Mucosa of stomach (tissue), 1 donor: ENCODE measurements at regions not wholly inside any gene's neighbourhood (a gene's known extent, or its start where the extent isn't known, plus 50 kb on each side); places are given as distances from the start of the nearest gene placed in this dataset.
"Not testable (repeated sequence)": the region's sequence is repeated elsewhere in the genome, so short reads cannot be mapped to it uniquely, and the experiment has no call there.

Experiments used
- H3K27me3 ChIP-seq: one replicate; pipeline ENCODE4 v1.7.0; 2013; ENCODE audit warnings: mild to moderate bottlenecking, low read length; ENCODE audit not compliant: control insufficient read depth, insufficient read depth
- H3K36me3 ChIP-seq: one replicate; pipeline ENCODE4 v1.7.0; 2013; ENCODE audit warnings: low read length; ENCODE audit not compliant: control insufficient read depth, insufficient read depth
- H3K4me1 ChIP-seq: one replicate; pipeline ENCODE4 v1.7.0; 2013; ENCODE audit warnings: mild to moderate bottlenecking, low read length; ENCODE audit not compliant: control insufficient read depth, insufficient read depth
- H3K4me3 ChIP-seq: one replicate; pipeline ENCODE4 v1.7.0; 2013; ENCODE audit warnings: low read length
- H3K9ac ChIP-seq: one replicate; pipeline ENCODE4 v1.7.0; 2013; ENCODE audit warnings: mild to moderate bottlenecking, low read length, moderate library complexity
- H3K9me3 ChIP-seq: one replicate; pipeline ENCODE4 v1.7.0; 2013; ENCODE audit warnings: mild to moderate bottlenecking, low read length, moderate library complexity; ENCODE audit not compliant: control insufficient read depth
- donor health status: Pancreatic carcinoma.

DNA sequence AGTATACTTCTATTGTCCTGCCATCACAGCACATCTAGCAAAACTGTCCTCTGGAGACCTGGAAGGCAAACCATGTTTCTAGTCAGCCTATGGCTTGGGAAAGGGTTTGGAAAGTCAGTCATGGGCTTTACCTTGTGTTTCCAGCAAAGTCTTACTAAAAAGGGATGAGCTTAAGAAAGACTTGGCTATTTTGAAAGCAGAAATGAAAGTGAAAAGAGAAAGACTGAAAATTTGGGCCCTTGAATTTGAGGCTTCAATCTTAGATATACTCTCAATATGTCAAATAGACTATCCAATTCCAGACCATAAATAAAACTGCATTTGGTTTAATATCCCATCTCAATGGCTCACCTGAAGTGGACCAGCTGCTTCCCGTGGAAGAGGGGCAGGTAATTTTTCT lies 127.9 kb downstream of the ZNF330 start:
- Histone ChIP-seq H3K9ac (no peak overlapping the region), H3K4me3 (no peak overlapping the region), H3K4me1 (peaks cover 4% of the 10 kb centered on the region), H3K9me3 (no peaks in the 10 kb centered on the region), H3K36me3 (no peaks in the 10 kb centered on the region), H3K27me3 (no peaks in the 10 kb centered on the region)

DNA sequence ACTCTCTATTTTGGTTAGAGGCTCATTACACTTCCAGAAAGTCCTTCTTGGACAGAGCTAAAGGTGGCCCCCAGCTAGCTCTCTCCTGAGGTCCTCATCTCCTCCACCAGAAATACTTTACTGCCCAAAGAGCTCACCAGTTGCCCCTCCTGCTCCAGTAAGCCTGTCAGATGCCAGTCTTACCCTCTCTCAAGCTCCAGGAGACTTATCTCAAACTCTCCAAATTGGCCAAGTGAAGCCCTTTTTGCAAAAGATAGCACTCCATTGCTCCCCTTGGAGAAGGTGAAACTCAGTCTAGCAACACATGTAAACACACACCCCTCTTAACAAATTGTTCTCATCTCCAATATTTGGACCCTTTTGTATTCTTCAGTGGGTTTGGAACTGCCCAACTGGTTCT lies 128.5 kb downstream of the ZNF330 start:
- Histone ChIP-seq H3K4me1 (peaks cover 4% of the 10 kb centered on the region), H3K4me3 (no peak overlapping the region)

DNA sequence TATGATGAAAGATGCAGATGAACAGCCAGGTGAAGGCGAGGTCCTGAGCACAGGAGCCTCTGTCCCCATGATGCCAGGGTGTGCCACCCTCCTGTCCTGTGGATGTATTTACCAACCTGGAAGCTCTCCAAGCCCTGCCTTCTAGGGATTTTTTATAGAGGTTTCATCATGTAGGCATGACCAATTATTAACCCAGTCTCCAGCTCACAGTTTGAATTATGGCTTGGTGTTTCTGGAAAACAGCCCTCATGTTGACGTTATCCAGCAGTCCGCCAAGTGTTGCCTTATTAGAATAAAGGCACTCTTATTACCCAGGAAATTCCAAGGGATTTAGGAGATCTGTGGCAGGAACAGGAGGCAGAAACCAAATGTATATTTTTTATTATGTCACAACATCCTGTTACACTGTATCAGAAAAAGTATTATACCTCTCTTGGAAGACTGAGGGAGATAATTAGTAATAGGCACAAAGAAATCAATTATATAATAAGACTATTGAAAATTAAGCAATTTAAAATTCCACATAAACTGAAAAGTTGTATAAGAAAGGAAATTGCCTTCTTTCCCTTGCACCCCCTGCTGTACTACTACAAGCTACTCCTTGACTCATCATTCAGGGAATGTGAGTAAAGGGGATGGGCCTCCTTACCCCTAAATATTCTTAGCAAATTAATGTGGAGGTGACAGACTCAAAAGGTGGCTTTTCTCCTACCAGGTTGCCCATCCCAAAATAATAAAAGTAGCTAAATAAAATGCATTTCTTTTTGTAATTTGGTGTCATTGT lies 129.6 kb downstream of the ZNF330 start:
- Histone ChIP-seq H3K27me3 (no peaks in the 10 kb centered on the region), H3K4me1 (peaks cover 4% of the 10 kb centered on the region), H3K36me3 (no peaks in the 10 kb centered on the region), H3K9me3 (no peaks in the 10 kb centered on the region), H3K4me3 (no peak overlapping the region), H3K9ac (no peak overlapping the region)

More for the DNA sequence above, 128.5 kb downstream of the ZNF330 start:
- Histone ChIP-seq H3K9me3 (no peaks in the 10 kb centered on the region), H3K27me3 (no peaks in the 10 kb centered on the region), H3K9ac (no peak overlapping the region), H3K36me3 (no peaks in the 10 kb centered on the region)

DNA sequence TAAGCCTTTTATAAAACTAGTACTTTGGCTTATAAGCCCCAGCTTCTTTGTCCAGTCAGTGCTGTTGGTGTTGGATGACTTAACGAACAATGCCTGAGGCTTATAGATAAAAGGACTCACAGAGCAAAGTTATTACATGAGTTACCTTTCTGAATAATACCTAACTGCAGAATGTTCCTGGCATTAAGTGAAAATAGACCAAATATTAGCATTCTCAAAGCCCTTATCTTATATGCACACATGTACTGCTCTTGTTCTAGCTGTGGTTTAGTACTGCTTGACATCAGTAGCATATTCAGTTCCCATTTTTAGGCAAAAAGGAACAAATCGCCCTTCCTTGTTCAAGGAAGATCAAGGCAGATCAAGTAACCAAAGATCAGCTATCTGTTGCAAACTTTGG lies 131.6 kb downstream of the ZNF330 start:
- H3K4me1 ChIP-seq = peaks cover 4% of the 10 kb centered on the region
- no peaks in the 10 kb centered on the region for H3K36me3 ChIP-seq
- no peaks in the 10 kb centered on the region for H3K9me3 ChIP-seq
- H3K9ac ChIP-seq = no peak overlapping the region
- H3K27me3 ChIP-seq = no peaks in the 10 kb centered on the region
- no peak overlapping the region for H3K4me3 ChIP-seq

DNA sequence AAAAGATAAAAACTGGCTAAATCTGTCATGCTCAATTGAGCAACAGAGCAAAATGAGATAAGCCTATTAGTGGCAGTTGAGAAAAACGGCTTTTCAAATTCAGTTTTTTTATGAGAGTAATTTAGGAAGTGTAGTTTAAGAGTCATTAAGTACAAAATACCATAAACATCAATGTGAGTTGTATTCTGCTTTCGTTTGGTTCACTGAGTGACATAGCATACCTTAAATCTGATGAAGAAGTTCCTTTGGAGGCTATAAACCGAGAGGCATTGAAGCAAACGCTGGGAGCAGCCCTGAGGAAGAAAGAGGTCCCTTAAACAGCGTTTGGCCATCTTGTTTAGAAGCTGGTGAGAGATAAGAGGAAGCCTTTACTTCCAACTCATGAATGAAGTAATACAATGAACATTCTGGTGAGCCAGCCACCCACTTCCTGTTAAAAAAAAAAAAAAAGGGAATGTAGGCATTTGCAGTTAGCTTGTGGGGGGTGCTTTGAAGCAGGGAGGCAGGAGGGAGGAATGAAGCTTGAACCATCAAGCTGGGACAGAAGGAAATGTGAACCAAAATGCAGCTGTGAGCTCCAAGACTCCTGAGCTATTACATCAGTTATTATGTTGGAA lies 132.3 kb downstream of the ZNF330 start:
- no peaks in the 10 kb centered on the region for H3K9me3 ChIP-seq
- H3K4me1 ChIP-seq = peaks cover 4% of the 10 kb centered on the region
- H3K4me3 ChIP-seq = no peak overlapping the region
- no peak overlapping the region for H3K9ac ChIP-seq
- H3K27me3 ChIP-seq = no peaks in the 10 kb centered on the region
- H3K36me3 ChIP-seq = no peaks in the 10 kb centered on the region

DNA sequence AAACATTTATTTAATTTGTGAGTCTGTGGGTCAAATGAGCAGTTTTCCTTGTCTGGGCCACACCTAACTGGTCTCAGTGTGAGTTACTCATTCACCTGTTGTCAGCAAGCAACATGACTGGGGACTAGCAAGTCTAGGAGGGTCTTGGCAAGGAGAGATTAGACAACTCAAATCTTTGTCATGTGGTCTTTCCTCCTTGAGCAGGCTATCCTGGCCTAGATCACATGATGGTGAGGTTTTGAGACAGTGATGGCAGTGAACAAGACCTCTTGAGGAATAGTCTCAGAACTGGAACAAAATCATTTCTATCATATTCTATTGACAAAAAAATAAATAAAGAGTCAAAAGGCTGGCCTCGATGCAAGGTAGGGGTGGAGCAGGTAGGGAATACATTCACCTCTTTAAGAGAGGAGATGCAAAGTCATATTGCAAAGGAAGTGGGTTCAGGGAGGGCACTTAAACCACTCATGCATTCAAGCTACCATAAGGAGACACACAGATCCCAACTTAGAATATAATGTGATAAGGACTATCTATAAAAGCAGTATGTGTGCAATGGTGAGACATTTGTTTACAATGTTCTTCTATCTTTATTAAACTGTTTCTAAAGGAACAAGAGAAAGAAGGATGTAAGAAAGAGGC lies 135.7 kb downstream of the ZNF330 start:
- Histone ChIP-seq H3K4me3 (no peak overlapping the region), H3K27me3 (no peaks in the 10 kb centered on the region), H3K9ac (no peak overlapping the region), H3K4me1 (no peaks in the 10 kb centered on the region), H3K36me3 (no peaks in the 10 kb centered on the region), H3K9me3 (no peaks in the 10 kb centered on the region)

DNA sequence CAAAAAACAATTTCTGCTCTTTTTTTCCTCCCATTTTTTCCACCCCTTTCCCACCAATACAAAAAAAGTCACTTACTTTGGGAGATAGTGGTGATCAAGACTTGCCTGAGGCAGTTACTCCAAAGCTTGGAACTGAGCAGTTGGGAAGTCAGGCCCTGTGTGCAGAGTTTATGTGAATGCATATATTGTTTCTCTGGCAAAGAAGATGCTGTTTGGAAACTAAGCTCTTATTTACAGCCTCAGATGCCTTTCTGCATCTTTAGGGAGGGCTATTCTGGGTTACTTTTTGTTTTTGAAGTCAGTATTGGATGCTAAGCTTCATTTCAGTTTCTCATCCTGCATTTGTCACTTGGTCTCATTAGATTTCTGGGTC lies 136.3 kb downstream of the ZNF330 start:
- no peaks in the 10 kb centered on the region for H3K9me3 ChIP-seq
- H3K9ac ChIP-seq = no peak overlapping the region
- no peak overlapping the region for H3K4me3 ChIP-seq
- H3K36me3 ChIP-seq = no peaks in the 10 kb centered on the region
- H3K27me3 ChIP-seq = no peaks in the 10 kb centered on the region
- no peaks in the 10 kb centered on the region for H3K4me1 ChIP-seq

DNA sequence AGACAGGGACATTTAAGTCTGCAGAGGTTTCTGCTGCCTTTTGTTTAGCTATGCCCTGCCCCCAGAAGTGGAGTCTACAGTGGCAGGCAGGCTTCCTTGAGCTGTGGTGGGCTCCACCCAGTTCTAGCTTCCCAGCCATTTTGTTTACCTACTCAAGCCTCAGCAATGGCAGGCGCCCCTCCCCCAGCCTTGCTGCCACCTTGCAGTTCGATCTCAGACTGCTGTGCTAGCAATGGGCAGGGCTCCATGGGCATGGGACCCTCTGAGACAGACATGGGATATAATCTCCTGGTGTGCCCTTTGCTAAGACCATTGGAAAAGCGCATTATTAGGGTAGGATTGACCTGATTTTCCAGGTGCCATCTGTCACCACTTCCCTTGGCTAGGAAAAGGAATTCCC lies 147.5 kb downstream of the ZNF330 start:
- not testable (repeated sequence) for H3K4me3 ChIP-seq, H3K9me3 ChIP-seq, H3K36me3 ChIP-seq, H3K4me1 ChIP-seq, H3K27me3 ChIP-seq, H3K9ac ChIP-seq

DNA sequence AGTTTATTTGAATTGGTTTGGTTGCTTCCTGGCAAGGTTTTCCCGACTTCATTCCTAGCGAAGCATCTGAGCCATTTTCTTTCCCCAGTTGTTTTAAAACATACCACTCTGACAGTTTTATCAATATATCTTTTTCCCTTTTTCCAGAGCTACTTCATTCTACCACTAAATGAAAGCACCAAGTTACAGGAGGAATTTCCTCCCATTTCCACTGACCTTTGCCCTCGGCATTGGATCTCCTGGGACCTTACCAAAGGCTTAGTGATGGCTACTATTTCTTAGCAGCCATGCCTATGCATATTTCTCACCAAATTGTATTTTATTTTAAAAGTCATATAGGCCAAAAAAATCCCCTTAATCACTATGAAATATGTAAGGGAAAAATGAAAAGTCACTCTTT lies 150.5 kb downstream of the ZNF330 start:
- Histone ChIP-seq H3K4me1 (peaks cover 4% of the 10 kb centered on the region), H3K9me3 (no peaks in the 10 kb centered on the region), H3K36me3 (no peaks in the 10 kb centered on the region), H3K27me3 (no peaks in the 10 kb centered on the region), H3K4me3 (no peak overlapping the region), H3K9ac (no peak overlapping the region)

DNA sequence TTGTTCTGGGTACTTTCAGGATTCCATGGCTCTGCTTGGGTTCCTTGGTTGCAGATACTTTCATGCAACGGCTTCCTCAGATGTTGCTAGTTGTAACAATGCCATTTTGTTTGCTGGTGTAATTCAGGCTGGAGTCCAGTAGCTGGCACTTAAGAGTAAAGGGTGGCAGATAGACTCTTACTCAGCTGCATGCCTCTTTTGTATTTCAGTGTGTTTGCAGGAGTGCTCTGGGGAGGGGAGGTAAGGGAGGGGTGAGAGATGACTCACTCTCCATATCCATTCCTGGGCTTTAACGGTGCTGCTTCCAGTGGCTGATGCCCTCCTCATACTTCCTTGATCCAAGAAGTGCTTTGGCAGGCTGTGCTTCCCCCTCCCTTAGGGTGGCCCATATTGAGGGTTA lies 155.2 kb downstream of the ZNF330 start:
- Histone ChIP-seq H3K36me3 (no peaks in the 10 kb centered on the region), H3K27me3 (no peaks in the 10 kb centered on the region), H3K9me3 (no peaks in the 10 kb centered on the region), H3K4me1 (peaks cover 4% of the 10 kb centered on the region), H3K9ac (no peak overlapping the region), H3K4me3 (no peak overlapping the region)

DNA sequence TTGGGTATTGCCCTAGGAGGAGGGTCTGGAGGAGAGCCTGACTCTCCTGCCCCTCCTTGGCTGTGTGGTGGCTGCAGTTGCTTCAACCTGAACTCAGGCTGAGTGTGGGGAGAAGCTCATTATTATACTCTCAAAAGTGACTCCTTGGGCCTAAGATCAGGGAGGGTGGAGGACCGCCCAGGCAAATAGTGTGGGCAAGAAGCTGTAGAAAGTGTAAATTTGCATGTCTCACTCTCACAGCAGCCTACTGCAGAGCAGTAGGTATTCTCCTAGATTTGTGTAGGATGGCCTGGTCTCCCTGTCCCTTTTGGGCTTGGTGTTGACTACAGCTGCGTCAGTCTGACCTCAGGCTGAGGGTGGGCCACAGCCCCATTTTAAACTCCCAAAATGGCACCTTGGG lies 156.1 kb downstream of the ZNF330 start:
- H3K4me1 ChIP-seq = peaks cover 4% of the 10 kb centered on the region
- no peaks in the 10 kb centered on the region for H3K9me3 ChIP-seq
- no peaks in the 10 kb centered on the region for H3K27me3 ChIP-seq
- no peak overlapping the region for H3K9ac ChIP-seq
- no peaks in the 10 kb centered on the region for H3K36me3 ChIP-seq
- H3K4me3 ChIP-seq = no peak overlapping the region

DNA sequence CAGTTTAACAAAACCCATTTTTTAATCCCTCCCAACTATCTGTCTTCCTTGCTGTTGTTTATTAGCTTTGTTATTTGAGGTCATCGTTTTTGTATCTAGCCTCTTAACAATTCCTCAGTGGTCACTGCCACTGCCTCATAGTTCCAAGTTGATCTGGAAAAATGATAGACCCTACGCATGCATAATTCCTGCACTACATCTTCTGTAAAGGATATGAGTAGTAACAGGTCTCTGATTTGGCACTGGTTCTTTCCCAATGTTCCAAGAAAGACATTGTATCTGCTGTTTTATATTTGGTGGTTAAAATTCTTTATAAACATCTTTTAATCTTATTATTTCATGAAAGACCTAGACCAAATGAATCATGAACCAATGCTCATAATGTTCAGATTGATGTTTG lies 166.6 kb downstream of the ZNF330 start:
- H3K27me3 ChIP-seq = no peaks in the 10 kb centered on the region
- H3K4me3 ChIP-seq = no peak overlapping the region
- H3K4me1 ChIP-seq = no peaks in the 10 kb centered on the region
- no peaks in the 10 kb centered on the region for H3K9me3 ChIP-seq
- no peaks in the 10 kb centered on the region for H3K36me3 ChIP-seq
- no peak overlapping the region for H3K9ac ChIP-seq
